HUES48 (cell line): ENCODE measurements at regions not wholly inside any gene's neighbourhood (a gene's known extent, or its start where the extent isn't known, plus 50 kb on each side); places are given as distances from the start of the nearest gene placed in this dataset.
"Not testable (repeated sequence)": the region's sequence is repeated elsewhere in the genome, so short reads cannot be mapped to it uniquely, and the experiment has no call there.

ENCODE experiments used
- H3K27ac ChIP-seq: one replicate; pipeline ENCODE4 v1.7.0; 2013; ENCODE audit warnings: low read depth, low read length, inconsistent platforms
- H3K27me3 ChIP-seq: 2 replicates; pipeline ENCODE4 v1.6.1; 2013; ENCODE audit warnings: mild to moderate bottlenecking, low read length; ENCODE audit not compliant: control insufficient read depth, insufficient read depth
- H3K36me3 ChIP-seq: 2 replicates; pipeline ENCODE4 v1.6.1; 2013; ENCODE audit warnings: low read length; ENCODE audit not compliant: control insufficient read depth, insufficient read depth
- H3K4me1 ChIP-seq: 2 replicates; pipeline ENCODE4 v1.6.1; 2013; ENCODE audit warnings: mild to moderate bottlenecking, low read length; ENCODE audit not compliant: control insufficient read depth, insufficient read depth
- H3K4me3 ChIP-seq: 2 replicates; pipeline ENCODE4 v1.5.1; 2013; ENCODE audit warnings: mild to moderate bottlenecking, low read depth, low read length
- H3K9ac ChIP-seq: 2 replicates; pipeline ENCODE4 v1.6.1; 2013; ENCODE audit warnings: mild to moderate bottlenecking, low read depth, low read length, moderate library complexity
- H3K9me3 ChIP-seq: 2 replicates; pipeline ENCODE4 v1.6.1; 2013; ENCODE audit warnings: low read length; ENCODE audit not compliant: control insufficient read depth, insufficient read depth

GRCh38 chr20:60171313-60171712, 213.1 kb downstream of the CDH26 start:
- H3K27ac ChIP-seq: no peak overlapping the region
- H3K4me3 ChIP-seq: no peak overlapping the region
- no peak overlapping the region for H3K9ac ChIP-seq
- no peaks in the 10 kb centered on the region for H3K27me3 ChIP-seq
- H3K4me1 ChIP-seq: no peaks in the 10 kb centered on the region
- H3K9me3 ChIP-seq: peaks cover 2% of the 10 kb centered on the region; the same call in 1 of the 2 replicates
- H3K36me3 ChIP-seq: no peaks in the 10 kb centered on the region

GRCh38 chr20:60171738-60172137, 213.5 kb downstream of the CDH26 start:
- no peaks in the 10 kb centered on the region for H3K36me3 ChIP-seq
- H3K27me3 ChIP-seq: no peaks in the 10 kb centered on the region
- H3K9ac ChIP-seq: no peak overlapping the region
- peaks cover 2% of the 10 kb centered on the region; the same call in 1 of the 2 replicates for H3K9me3 ChIP-seq
- H3K4me1 ChIP-seq: no peaks in the 10 kb centered on the region
- no peak overlapping the region for H3K27ac ChIP-seq
- H3K4me3 ChIP-seq: no peak overlapping the region

DNA sequence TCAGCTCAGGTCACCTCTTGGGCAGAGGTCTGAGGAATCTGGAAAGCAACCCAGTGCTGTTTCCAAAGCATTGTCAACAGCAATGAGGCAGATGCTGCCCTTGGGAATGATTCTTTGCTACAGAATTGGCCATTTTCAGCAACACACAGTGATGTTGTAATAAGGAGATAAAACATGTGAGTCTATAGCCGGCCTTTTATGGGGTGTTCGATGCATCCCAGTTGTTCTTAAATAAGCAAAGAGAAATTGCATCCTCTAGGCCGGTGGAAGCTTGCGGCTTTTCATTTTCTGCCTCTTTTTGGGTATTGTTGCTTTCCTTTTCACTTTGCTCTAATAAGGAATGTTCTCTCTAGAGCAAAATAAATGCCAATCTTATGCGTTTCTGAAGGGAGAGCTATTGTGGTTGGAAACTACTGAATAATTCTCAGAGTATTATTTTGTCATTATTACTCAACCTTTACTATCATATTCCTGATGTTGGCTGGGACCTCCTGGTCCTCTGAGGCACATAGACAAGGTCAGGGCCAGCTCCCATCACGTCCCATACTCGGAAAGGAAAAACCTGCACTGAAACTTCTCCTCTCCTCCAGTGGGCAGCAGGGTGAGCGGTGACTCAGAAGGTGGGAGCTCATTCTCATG, 214.2 kb downstream of the CDH26 start:
- H3K4me3 ChIP-seq: no peak overlapping the region
- H3K9ac ChIP-seq: no peak overlapping the region
- H3K27me3 ChIP-seq: no peaks in the 10 kb centered on the region
- no peaks in the 10 kb centered on the region for H3K4me1 ChIP-seq
- H3K27ac ChIP-seq: no peak overlapping the region
- H3K9me3 ChIP-seq: peaks cover 2% of the 10 kb centered on the region; the same call in 1 of the 2 replicates
- no peaks in the 10 kb centered on the region for H3K36me3 ChIP-seq

DNA sequence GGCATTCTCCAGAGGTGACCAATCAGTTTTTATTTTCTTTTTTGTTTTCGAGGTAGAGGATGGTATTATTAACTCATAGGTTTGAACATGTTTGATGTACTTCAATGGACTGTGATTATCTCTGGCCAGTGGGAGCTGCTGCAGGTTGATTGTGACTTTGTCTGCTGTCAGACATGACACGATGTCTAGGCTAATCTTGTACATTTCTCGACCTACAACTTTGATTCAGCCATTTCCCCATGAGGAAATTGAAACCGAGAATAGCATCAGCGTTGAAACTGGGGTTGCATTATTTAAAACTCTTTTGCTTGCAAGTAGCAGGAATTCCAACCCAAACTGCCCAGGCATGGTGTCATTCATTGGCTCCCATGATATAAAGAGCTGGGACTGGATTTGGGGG, 218.9 kb downstream of the CDH26 start:
- Histone ChIP-seq H3K4me3 (no peak overlapping the region), H3K36me3 (no peaks in the 10 kb centered on the region), H3K9ac (no peak overlapping the region), H3K9me3 (peaks cover 2% of the 10 kb centered on the region; the same call in 1 of the 2 replicates), H3K27me3 (no peaks in the 10 kb centered on the region), H3K4me1 (no peaks in the 10 kb centered on the region), H3K27ac (no peak overlapping the region)

DNA sequence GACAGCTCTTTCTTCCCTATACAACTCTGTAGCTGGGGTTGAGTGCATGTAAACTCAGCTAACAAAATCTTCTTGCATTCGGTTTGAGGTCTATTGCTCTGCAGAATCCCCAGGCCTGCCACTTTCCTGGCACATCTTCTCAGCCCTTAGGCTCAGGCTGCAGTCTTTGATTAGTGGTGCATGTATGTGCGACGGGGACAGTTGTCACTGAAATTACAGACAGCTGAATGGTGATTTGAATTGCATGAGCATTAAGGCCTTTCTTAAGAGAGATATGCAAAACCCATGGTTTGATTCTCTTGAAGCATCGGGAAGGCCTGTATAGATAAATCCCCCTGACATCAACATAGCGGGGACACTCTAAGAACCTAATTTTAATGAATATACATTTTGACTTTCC, 222.8 kb downstream of the CDH26 start:
- Histone ChIP-seq H3K9ac (no peak overlapping the region), H3K27ac (no peak overlapping the region), H3K4me3 (no peak overlapping the region), H3K36me3 (no peaks in the 10 kb centered on the region), H3K27me3 (no peaks in the 10 kb centered on the region), H3K9me3 (no peaks in the 10 kb centered on the region), H3K4me1 (no peaks in the 10 kb centered on the region)

DNA sequence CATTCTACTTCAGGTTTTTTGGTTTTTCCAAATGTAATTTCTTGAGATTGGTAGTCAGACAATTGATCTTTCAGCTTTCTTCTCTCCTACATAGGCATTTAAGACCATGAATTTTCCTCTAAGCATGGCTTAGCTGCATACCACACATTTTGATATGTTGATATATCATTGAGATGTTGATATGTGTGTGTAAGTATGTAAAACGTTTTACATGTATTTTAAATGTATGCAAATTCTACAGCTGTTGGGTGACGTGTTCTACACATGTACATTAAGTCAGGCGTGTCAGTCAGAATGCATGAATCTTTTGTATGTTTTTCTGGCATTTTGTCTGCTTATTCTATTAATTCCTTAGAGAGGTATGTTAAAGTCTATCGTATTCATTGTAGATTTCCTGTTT, 228.2 kb downstream of the CDH26 start:
- Histone ChIP-seq H3K36me3 (no peaks in the 10 kb centered on the region), H3K4me3 (no peak overlapping the region), H3K9me3 (no peaks in the 10 kb centered on the region), H3K4me1 (no peaks in the 10 kb centered on the region), H3K9ac (no peak overlapping the region), H3K27me3 (no peaks in the 10 kb centered on the region), H3K27ac (no peak overlapping the region)

DNA sequence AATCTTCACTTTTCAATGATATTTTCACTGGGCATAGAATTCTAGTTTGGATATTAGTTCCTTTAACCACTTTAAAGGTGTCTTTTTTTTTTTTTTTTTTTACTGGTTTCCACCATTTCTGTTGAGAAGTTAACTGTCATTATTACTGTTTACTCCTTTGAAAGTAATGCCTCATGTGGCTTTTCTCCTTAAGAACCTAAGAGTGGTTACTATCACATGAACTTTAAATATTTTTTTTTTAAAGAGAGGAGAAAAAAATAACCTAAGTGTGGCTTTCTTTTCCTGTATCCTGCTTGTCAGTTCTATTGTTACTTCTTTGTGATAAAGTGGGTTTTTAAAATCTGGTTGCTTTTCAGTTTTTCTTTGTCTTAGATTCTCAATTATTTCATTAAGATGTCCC, 229.5 kb downstream of the CDH26 start:
- Histone ChIP-seq H3K4me1 (no peaks in the 10 kb centered on the region), H3K4me3 (no peak overlapping the region), H3K9ac (no peak overlapping the region), H3K9me3 (no peaks in the 10 kb centered on the region), H3K27ac (no peak overlapping the region), H3K36me3 (no peaks in the 10 kb centered on the region), H3K27me3 (no peaks in the 10 kb centered on the region)

DNA sequence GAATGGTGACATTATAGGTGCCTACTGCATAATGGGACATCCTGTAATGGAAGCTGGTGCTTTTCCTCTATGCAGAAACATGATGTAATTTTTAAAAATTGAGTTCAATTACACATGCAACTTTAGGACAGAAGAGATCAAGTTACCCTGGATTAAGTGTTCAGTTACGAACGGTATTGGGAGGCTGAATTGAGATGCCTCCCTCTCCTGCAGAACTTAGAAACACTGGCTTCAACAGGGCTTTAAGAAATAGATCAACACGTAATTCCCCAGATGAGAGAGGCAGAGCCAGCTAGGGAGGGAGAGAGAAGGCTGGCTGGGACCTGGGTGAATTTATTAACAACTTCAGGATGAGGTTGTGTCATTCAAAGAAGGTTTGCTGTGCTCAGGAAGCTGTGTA, 232.8 kb downstream of the CDH26 start:
- Histone ChIP-seq H3K9ac (no peak overlapping the region), H3K27ac (no peak overlapping the region), H3K4me3 (no peak overlapping the region), H3K9me3 (no peaks in the 10 kb centered on the region), H3K4me1 (no peaks in the 10 kb centered on the region), H3K27me3 (no peaks in the 10 kb centered on the region), H3K36me3 (no peaks in the 10 kb centered on the region)

GRCh38 chr20:60192326-60192725, 234.1 kb downstream of the CDH26 start:
- H3K4me1 ChIP-seq: no peaks in the 10 kb centered on the region
- H3K9me3 ChIP-seq: no peaks in the 10 kb centered on the region
- no peak overlapping the region for H3K9ac ChIP-seq
- H3K4me3 ChIP-seq: no peak overlapping the region
- no peaks in the 10 kb centered on the region for H3K27me3 ChIP-seq
- H3K36me3 ChIP-seq: no peaks in the 10 kb centered on the region
- no peak overlapping the region for H3K27ac ChIP-seq

DNA sequence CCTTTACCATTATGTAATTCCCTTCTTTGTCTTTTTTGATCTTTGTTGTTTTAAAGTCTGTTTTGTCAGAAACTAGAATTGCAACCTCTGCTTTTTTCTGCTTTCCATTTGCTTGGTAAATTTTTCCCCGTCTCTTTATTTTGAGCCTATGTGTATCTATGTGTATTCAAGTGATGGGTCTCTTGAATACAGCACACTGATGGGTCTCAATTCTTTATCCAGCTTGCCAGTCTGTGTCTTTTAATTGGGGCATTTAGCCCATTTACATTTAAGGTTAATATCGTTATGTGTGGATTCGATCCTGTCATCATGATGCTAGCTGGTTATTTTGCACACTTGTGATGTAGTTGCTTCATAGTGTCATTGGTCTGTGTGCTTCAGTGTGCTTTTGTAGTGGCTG, 240.9 kb downstream of the CDH26 start:
- not testable (repeated sequence) for H3K36me3 ChIP-seq, H3K9ac ChIP-seq, H3K9me3 ChIP-seq, H3K27me3 ChIP-seq, H3K4me1 ChIP-seq, H3K4me3 ChIP-seq, H3K27ac ChIP-seq

- Histone ChIP-seq H3K9me3 (no peaks in the 10 kb centered on the region; the same call in 1 of the 2 replicates), H3K9ac (no peak overlapping the region), H3K4me1 (no peaks in the 10 kb centered on the region), H3K27me3 (no peaks in the 10 kb centered on the region), H3K36me3 (no peaks in the 10 kb centered on the region), H3K4me3 (no peak overlapping the region), H3K27ac (no peak overlapping the region)
These were observed 241.6 kb downstream of the CDH26 start for GRCh38 chr20:60199866-60200265.
